Pancreas (tissue), 10 donors: ENCODE measurements at regions not wholly inside any gene's neighbourhood (a gene's known extent, or its start where the extent isn't known, plus 50 kb on each side); places are given as distances from the start of the nearest gene placed in this dataset.

Experiments used
- ATAC-seq, 4 donors: fragments of 200-7000 bp; cut with Tn5 transposase; one replicate each; pipeline versions ENCODE4 v1.8.0 to v1.9.1; 2020; ENCODE audit warnings: mild to moderate bottlenecking in 4 of 4, moderate library complexity in 4 of 4
- DNase-seq, 6 donors: peaks; one replicate each; pipeline ENCODE4 v3.0.0-alpha.2; 2020
- FAIRE-seq: peaks from 2 replicates; lab custom pipeline; 2012; peaks lifted over from hg19 to GRCh38; lab: Jason Lieb, UNC
- H3K27ac ChIP-seq, 4 donors: fragments of 200-600 bp; sonication (generic); 1 replicate in 3 of 4; 2 replicates in 1 of 4; pipeline versions ENCODE4 v1.5.0 to v1.8.0; 2020
- H3K27me3 ChIP-seq, 4 donors: fragments of 200-600 bp; one replicate each; pipeline ENCODE4 v1.8.0; 2021
- H3K36me3 ChIP-seq, 3 donors: fragments of 200-600 bp; sonication (generic) in 1 of 3; one replicate each; pipeline versions ENCODE4 v1.5.0 to v1.8.0; 2020 to 2021
- H3K4me1 ChIP-seq, 3 donors: fragments of 200-600 bp; one replicate each; pipeline ENCODE4 v1.8.0; 2021
- H3K4me3 ChIP-seq, 4 donors: fragments of 200-600 bp; sonication (generic) in 2 of 4; one replicate each; pipeline versions ENCODE4 v1.5.0 to v1.8.0; 2020 to 2021
- H3K9me3 ChIP-seq, 4 donors: fragments of 200-600 bp; one replicate each; pipeline ENCODE4 v1.8.0; 2021
- WGBS, 2 donors: extraction: QIAGEN DNeasy Blood & Tissue Kit; methylation state at CpG; one replicate each; pipeline ENCODE4 v1.1.7; 2013; 5-methylcytosine and 5-hydroxymethylcytosine counted together
- intact Hi-C, 3 donors: fragments of 100-400 bp; cut with DNase I; formaldehyde crosslinking; loops; one replicate each; pipeline versions ENCODE4 v1.11.1 to v1.14.2; 2022
- TF ChIP-seq, protein P1 (sequence below), 4 donors: fragments of 200-600 bp; sonication (generic) in 3 of 4; IDR thresholded peaks; one replicate each; pipeline versions ENCODE4 v1.5.0 to v1.8.0; 2021; ENCODE audit warnings: antibody characterized with exemption in 4 of 4
- donor health status: healthy with polysubstance abuse.
- donor health status: DM: no; HTN: no; CAD: no; lungs with moderate emphysema.
- donor health status: DM: no; HTN: no; CAD: no.
- donor health status: control.
- donor health status: control.
- donor health status: Bipolar disorder and iron deficiency.
- donor health status: DM: yes; HTN: yes; CAD: no.
- donor health status: DM: no; HTN: no; CAD: no.
- donor health status: DM: no; HTN: no; CAD: no.
- donor health status: DM: yes; HTN: yes; CAD: no.

DNA sequence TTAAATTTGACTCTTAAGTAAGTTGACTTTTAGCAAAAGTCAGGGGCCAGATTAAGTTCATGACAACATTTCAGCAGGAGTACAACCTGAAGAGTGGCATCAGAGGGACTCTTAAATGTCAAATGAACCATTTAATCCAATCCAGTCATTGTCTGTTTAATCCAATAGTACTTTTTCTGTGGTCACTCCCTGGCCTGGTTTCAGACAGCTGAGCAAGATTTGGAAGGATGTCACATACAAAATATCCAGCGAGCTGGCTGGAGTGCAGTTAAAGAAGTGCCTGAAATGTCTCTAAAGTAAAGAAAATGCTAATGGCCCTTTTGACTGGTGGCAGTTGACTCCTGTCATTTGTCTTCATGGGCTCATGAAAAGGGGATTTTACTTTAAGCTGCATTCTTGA lies 1082.1 kb downstream of the AACS start:
- no peak for FAIRE-seq
- DNase-seq: no peak
- H3K36me3 ChIP-seq: no peaks in the 10 kb centered on the region
- intact Hi-C loops: no loop called here
- H3K4me3 ChIP-seq: no peak overlapping the region
- no peak for ATAC-seq
- H3K27ac ChIP-seq: no peak overlapping the region
- H3K9me3 ChIP-seq: no peaks in the 10 kb centered on the region
- WGBS, 2 donors: 81 to 83% methylated on average over 1 of the region's 1 CpG
- H3K4me1 ChIP-seq: no peaks in the 10 kb centered on the region
- TF ChIP-seq, protein P1, sequence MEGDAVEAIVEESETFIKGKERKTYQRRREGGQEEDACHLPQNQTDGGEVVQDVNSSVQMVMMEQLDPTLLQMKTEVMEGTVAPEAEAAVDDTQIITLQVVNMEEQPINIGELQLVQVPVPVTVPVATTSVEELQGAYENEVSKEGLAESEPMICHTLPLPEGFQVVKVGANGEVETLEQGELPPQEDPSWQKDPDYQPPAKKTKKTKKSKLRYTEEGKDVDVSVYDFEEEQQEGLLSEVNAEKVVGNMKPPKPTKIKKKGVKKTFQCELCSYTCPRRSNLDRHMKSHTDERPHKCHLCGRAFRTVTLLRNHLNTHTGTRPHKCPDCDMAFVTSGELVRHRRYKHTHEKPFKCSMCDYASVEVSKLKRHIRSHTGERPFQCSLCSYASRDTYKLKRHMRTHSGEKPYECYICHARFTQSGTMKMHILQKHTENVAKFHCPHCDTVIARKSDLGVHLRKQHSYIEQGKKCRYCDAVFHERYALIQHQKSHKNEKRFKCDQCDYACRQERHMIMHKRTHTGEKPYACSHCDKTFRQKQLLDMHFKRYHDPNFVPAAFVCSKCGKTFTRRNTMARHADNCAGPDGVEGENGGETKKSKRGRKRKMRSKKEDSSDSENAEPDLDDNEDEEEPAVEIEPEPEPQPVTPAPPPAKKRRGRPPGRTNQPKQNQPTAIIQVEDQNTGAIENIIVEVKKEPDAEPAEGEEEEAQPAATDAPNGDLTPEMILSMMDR (IDR thresholded peaks at IDR 0.05): no peak
- H3K27me3 ChIP-seq: no peaks in the 10 kb centered on the region

DNA sequence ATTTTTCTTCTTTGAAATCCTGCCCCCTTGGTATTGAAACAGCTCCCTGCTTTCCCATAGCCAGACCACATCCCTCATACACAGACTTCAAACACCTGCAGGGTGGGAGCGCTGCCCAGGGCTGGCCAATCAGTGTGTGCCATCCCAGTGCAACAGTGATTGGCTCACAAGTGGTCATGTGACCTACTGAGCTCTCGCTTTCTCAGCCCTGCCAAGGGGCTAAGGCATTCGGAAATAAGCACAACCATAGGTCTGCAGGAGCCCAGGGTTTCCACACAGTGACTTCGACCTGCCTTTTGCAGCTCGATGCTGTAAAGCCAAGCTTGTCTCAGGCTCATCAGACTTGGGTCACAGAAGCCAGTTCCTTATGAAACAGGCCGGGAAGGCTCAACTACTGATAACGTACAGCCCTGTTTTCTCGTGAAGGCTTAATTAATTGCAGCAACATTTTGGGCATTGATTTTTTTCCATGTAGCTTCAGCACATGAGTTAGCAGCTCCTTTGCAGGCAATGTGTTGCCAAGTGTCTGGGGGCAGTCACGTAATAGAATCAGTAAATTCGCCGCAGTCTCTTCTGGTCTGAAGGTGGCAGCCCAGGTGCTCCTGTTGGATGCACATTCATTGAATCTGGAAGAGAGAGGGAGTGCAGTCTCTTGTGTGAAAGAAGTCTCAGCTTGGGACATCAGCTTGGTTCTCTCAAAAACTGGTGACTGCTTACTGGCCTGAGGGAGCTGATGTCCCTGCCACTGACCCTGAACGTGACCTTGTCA lies 1091.8 kb downstream of the AACS start:
- WGBS, 2 donors: 27 to 29% methylated on average over 12 of the region's 12 CpGs
- Histone ChIP-seq H3K27ac (peak overlapping the region; percentile 17 to 79 (median 48)), H3K9me3 (no peaks in the 10 kb centered on the region), H3K4me1 (peaks cover 0 to 9% (median 4%) of the 10 kb centered on the region in 3 donors), H3K4me3 (peak overlapping the region in 3 of 4 donors; percentile 7 to 21 (median 11)), H3K36me3 (no peaks in the 10 kb centered on the region), H3K27me3 (no peaks in the 10 kb centered on the region)
- FAIRE-seq (no peak), DNase-seq (peak; percentile 79 to 92 (median 88)), ATAC-seq (peak; percentile 95 to 98 (median 96))
- intact Hi-C loops: no loop called here
- TF ChIP-seq, protein P1 (IDR thresholded peaks at IDR 0.05): no peak

DNA sequence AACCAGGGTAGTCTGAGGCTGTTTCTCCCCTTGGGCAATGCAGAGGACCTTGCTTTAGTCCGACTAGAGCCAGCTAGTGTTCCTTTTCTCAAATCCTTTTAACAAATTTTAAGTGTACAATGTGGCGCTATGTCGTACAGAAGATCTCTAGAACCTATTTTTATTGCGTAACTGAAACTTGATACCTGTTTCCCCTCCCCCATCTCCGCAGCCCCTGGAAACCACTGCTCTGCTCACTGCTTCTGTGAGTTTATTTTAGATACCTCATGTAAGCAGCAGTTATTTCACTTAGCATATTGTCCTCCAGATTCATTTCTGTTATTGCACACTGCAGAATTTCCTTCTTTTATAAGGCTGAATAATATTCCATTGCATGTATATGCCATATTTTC lies 1092.3 kb downstream of the AACS start:
- TF ChIP-seq, protein P1 (IDR thresholded peaks at IDR 0.05): no peak
- Histone ChIP-seq H3K27ac (peak overlapping the region; percentile 17 to 79 (median 48)), H3K9me3 (no peaks in the 10 kb centered on the region), H3K4me3 (peak overlapping the region in 2 of 4 donors; percentile 11 to 21), H3K27me3 (no peaks in the 10 kb centered on the region), H3K4me1 (peaks cover 0 to 9% (median 4%) of the 10 kb centered on the region in 3 donors), H3K36me3 (no peaks in the 10 kb centered on the region)
- peak; percentile 58 to 68 (median 64) for ATAC-seq
- DNase-seq: peak in 4 of 6 donors; percentile 34 to 53 (median 40)
- WGBS, 2 donors: 41 to 42% methylated on average over 5 of the region's 5 CpGs
- intact Hi-C loops: no loop called here
- no peak for FAIRE-seq

DNA sequence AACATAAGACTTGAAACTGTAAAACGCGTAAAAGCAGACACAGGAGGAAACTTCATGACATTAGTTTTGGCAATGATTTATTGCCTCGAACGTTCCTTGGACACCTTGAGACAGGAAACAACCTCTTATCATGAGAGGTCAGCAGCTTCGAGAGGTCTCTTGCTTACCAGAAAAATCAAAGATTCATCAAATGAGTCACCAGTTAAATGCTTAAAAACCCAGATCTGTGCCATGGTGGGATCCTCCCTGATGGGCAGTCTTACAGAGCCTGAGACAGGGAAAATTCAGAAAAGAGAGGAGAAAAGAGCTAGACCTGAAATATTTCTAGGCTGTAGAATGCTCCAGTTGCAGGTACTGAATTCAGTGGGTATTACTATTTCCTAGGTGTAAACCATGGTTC lies 1093.9 kb downstream of the AACS start:
- Histone ChIP-seq H3K36me3 (no peaks in the 10 kb centered on the region), H3K4me1 (peaks cover 4 to 9% (median 4%) of the 10 kb centered on the region in 3 donors), H3K27ac (no peak overlapping the region), H3K4me3 (no peak overlapping the region), H3K9me3 (no peaks in the 10 kb centered on the region), H3K27me3 (no peaks in the 10 kb centered on the region)
- no peak for ATAC-seq
- no peak for DNase-seq
- FAIRE-seq: no peak
- 73 to 74% methylated on average over 5 of the region's 5 CpGs for WGBS, 2 donors
- TF ChIP-seq, protein P1 (IDR thresholded peaks at IDR 0.05): no peak
- intact Hi-C loops: no loop called here

DNA sequence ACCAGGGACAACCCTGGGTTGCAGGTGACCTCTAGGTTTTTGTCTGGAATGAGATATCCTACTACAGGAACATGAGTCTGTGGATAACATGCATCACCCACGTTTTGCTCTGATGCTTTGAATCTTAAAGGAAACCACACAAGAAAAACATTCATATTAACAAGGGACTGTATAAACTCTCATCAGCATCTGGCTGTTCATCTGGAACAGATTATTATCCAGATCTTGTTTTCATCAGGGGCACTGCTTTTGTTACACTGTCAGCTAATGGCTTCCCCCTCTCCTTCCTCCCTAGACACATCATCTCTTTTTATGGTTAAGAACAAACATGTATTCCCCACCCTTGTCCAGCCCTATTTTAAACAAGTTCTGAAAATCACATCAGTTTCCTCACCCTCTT lies 1095.7 kb downstream of the AACS start:
- TF ChIP-seq, protein P1 (IDR thresholded peaks at IDR 0.05): no peak
- DNase-seq (no peak), ATAC-seq (no peak), FAIRE-seq (no peak)
- H3K36me3 ChIP-seq: no peaks in the 10 kb centered on the region
- intact Hi-C loops: no loop called here
- H3K4me3 ChIP-seq: no peak overlapping the region
- H3K27me3 ChIP-seq: no peaks in the 10 kb centered on the region
- no peak overlapping the region for H3K27ac ChIP-seq
- 50 to 54% methylated on average over 1 of the region's 1 CpG for WGBS, 2 donors
- H3K4me1 ChIP-seq: peaks cover 1 to 7% (median 4%) of the 10 kb centered on the region in 3 donors
- no peaks in the 10 kb centered on the region for H3K9me3 ChIP-seq
